H9 (cell line): ENCODE measurements at regions not wholly inside any gene's neighbourhood (a gene's known extent, or its start where the extent isn't known, plus 50 kb on each side); places are given as distances from the start of the nearest gene placed in this dataset.

Experiments
- DNase-seq: peaks from one replicate; pipeline ENCODE4 v3.0.0-alpha.2; 2017
- H2AFZ ChIP-seq: one replicate; pipeline ENCODE4 v1.6.1; 2013; ENCODE audit warnings: mild to moderate bottlenecking, low read length, control low read depth, moderate library complexity
- H2AK5ac ChIP-seq: 2 replicates; pipeline ENCODE4 v1.6.1; 2013; ENCODE audit warnings: low read length, control low read depth, mixed read lengths; ENCODE audit not compliant: insufficient read length
- H2BK120ac ChIP-seq: one replicate; pipeline ENCODE4 v1.6.1; 2013; ENCODE audit warnings: low read depth, mild to moderate bottlenecking, low read length, control low read depth, inconsistent platforms; ENCODE audit not compliant: poor library complexity, severe bottlenecking
- H2BK12ac ChIP-seq: 2 replicates; pipeline ENCODE4 v1.6.1; 2013; ENCODE audit warnings: low read length, control low read depth, mixed read lengths, low read depth; ENCODE audit not compliant: insufficient read length
- H2BK15ac ChIP-seq: 2 replicates; pipeline ENCODE4 v1.6.1; 2013; ENCODE audit warnings: low read depth, low read length, control low read depth
- H2BK20ac ChIP-seq: one replicate; pipeline ENCODE4 v1.6.1; 2013; ENCODE audit warnings: low read depth, mild to moderate bottlenecking, low read length, control low read depth, inconsistent platforms; ENCODE audit not compliant: poor library complexity, severe bottlenecking
- H2BK5ac ChIP-seq: 2 replicates; pipeline ENCODE4 v1.6.1; 2013; ENCODE audit warnings: low read length, control low read depth, mixed read lengths; ENCODE audit not compliant: insufficient read length
- H3K14ac ChIP-seq: 2 replicates; pipeline ENCODE4 v1.6.1; 2013; ENCODE audit warnings: low read length, control low read depth; ENCODE audit not compliant: insufficient read depth
- H3K18ac ChIP-seq: 2 replicates; pipeline ENCODE4 v1.6.1; 2013; ENCODE audit warnings: low read depth, mild to moderate bottlenecking, mixed read lengths, low read length, control low read depth; ENCODE audit not compliant: insufficient read length
- H3K23ac ChIP-seq: 2 replicates; pipeline ENCODE4 v1.6.1; 2013; ENCODE audit warnings: low read length, control low read depth, mixed read lengths, low read depth; ENCODE audit not compliant: insufficient read length
- H3K23me2 ChIP-seq: 2 replicates; pipeline ENCODE4 v1.6.1; 2013; ENCODE audit warnings: low read depth, mild to moderate bottlenecking, mixed read lengths, low read length, control low read depth; ENCODE audit not compliant: insufficient read length, poor library complexity, severe bottlenecking
- H3K27ac ChIP-seq: 2 replicates; pipeline ENCODE4 v1.5.1; 2013; ENCODE audit warnings: low read length, control low read depth, mixed read lengths, low read depth; ENCODE audit not compliant: insufficient read length
- H3K27me3 ChIP-seq: 2 replicates; pipeline ENCODE4 v1.6.1; 2013; ENCODE audit warnings: low read length, control low read depth, inconsistent platforms; ENCODE audit not compliant: insufficient read depth
- H3K4ac ChIP-seq: 2 replicates; pipeline ENCODE4 v1.6.1; 2013; ENCODE audit warnings: low read depth, mild to moderate bottlenecking, control low read depth, inconsistent platforms, low read length, moderate library complexity
- H3K4me1 ChIP-seq: 2 replicates; pipeline ENCODE4 v1.6.1; 2013; ENCODE audit warnings: low read length, control low read depth, inconsistent platforms; ENCODE audit not compliant: insufficient read depth
- H3K4me2 ChIP-seq: 2 replicates; pipeline ENCODE4 v1.6.1; 2013; ENCODE audit warnings: low read length, control low read depth, mixed read lengths; ENCODE audit not compliant: insufficient read length, insufficient read depth
- H3K56ac ChIP-seq: 2 replicates; pipeline ENCODE4 v1.6.1; 2013; ENCODE audit warnings: low read depth, mild to moderate bottlenecking, mixed read lengths, low read length, control low read depth; ENCODE audit not compliant: insufficient read length
- H3K79me1 ChIP-seq: 2 replicates; pipeline ENCODE4 v1.6.1; 2013; ENCODE audit warnings: low read depth, mild to moderate bottlenecking, moderate library complexity, low read length, control low read depth, inconsistent platforms; ENCODE audit not compliant: insufficient read depth, poor library complexity, severe bottlenecking
- H3K79me2 ChIP-seq: 2 replicates; pipeline ENCODE4 v1.6.1; 2013; ENCODE audit warnings: low read length, control low read depth, inconsistent platforms; ENCODE audit not compliant: insufficient read depth
- H3K9ac ChIP-seq: 2 replicates; pipeline ENCODE4 v1.6.1; 2013; ENCODE audit warnings: low read length, control low read depth, mixed read lengths; ENCODE audit not compliant: insufficient read length; ENCODE audit errors: extremely low read depth
- H3K9me3 ChIP-seq: one replicate; pipeline ENCODE4 v1.6.1; 2013; ENCODE audit warnings: low read depth, low read length, inconsistent platforms; ENCODE audit not compliant: control insufficient read depth
- H3T11ph ChIP-seq: one replicate; pipeline ENCODE4 v1.6.1; 2013; ENCODE audit warnings: mild to moderate bottlenecking, low read length, control low read depth, inconsistent platforms
- H4K20me1 ChIP-seq: one replicate; pipeline ENCODE4 v1.6.1; 2013; ENCODE audit not compliant: control insufficient read depth, insufficient read length, insufficient read depth
- H4K5ac ChIP-seq: 2 replicates; pipeline ENCODE4 v1.6.1; 2013; ENCODE audit warnings: low read depth, mild to moderate bottlenecking, mixed read lengths, low read length, control low read depth; ENCODE audit not compliant: insufficient read length
- H4K8ac ChIP-seq: replicated peaks from 2 replicates; pipeline ENCODE4 v1.6.1; 2013; ENCODE audit warnings: low read length, control low read depth, mixed read lengths, low read depth; ENCODE audit not compliant: insufficient read length
- H4K91ac ChIP-seq: 2 replicates; pipeline ENCODE4 v1.6.1; 2013; ENCODE audit warnings: low read depth, mild to moderate bottlenecking, moderate library complexity, mixed read lengths, low read length, control low read depth; ENCODE audit not compliant: insufficient read length
- H3K27ac Mint-ChIP-seq, 3 experiments: 2 replicates in 2 of 3; 3 replicates in 1 of 3; pipeline ENCODE4 v1.8.0; 2020 to 2021; ENCODE audit warnings: mixed read lengths in 3 of 3, mild to moderate bottlenecking in 1 of 3, moderate library complexity in 1 of 3
- H3K27me3 Mint-ChIP-seq: 2 replicates; pipeline ENCODE4 v1.8.0; 2021; ENCODE audit warnings: low read depth, mild to moderate bottlenecking, moderate library complexity, mixed read lengths
- H3K36me3 Mint-ChIP-seq, 3 experiments: 2 replicates in 2 of 3; 3 replicates in 1 of 3; pipeline ENCODE4 v1.8.0; 2020 to 2021; ENCODE audit warnings: low read depth in 3 of 3, mixed read lengths in 3 of 3; ENCODE audit not compliant: insufficient read depth in 1 of 3
- H3K4me1 Mint-ChIP-seq, 2 experiments: 2 replicates each; pipeline ENCODE4 v1.8.0; 2020; ENCODE audit warnings: mixed read lengths in 2 of 2
- H3K4me3 Mint-ChIP-seq, 2 experiments: 2 replicates in 1 of 2; 3 replicates in 1 of 2; pipeline ENCODE4 v1.8.0; 2020 to 2021; ENCODE audit warnings: mild to moderate bottlenecking in 2 of 2, mixed read lengths in 2 of 2, moderate library complexity in 1 of 2
- H3K9me3 Mint-ChIP-seq, 2 experiments: 2 replicates in 1 of 2; 3 replicates in 1 of 2; pipeline ENCODE4 v1.8.0; 2020; ENCODE audit warnings: mild to moderate bottlenecking in 2 of 2, mixed read lengths in 2 of 2, moderate library complexity in 1 of 2
- WGBS: extraction: QIAGEN DNeasy Blood & Tissue Kit; methylation state at CpG from one replicate; pipeline ENCODE4 v1.1.7; 2013; ENCODE audit warnings: missing lambda C conversion rate, low lambda C conversion rate, mixed read lengths; ENCODE audit not compliant: insufficient read length; ENCODE audit errors: extremely low coverage; 5-methylcytosine and 5-hydroxymethylcytosine counted together
- TF ChIP-seq, protein P1 (sequence below): fragments of 200-600 bp; sonication (generic); conservative IDR thresholded peaks from 3 replicates; pipeline ENCODE4 v1.8.0; 2021; ENCODE audit warnings: antibody characterized with exemption, mild to moderate bottlenecking

GRCh38 chr5:167587772-167588437 lies 703.5 kb upstream of the WWC1 start:
- Histone ChIP-seq H3K79me1 (no peaks in the 10 kb centered on the region), H3K9ac (no peak overlapping the region), H2BK12ac (no peak overlapping the region), H3K4me2 (no peak overlapping the region), H2AFZ (no peak overlapping the region), H3K23me2 (no peaks in the 10 kb centered on the region), H3K4me1 (no peaks in the 10 kb centered on the region; the same call in 1 of the 2 replicates), H3K23ac (no peak overlapping the region), H4K91ac (no peak overlapping the region), H2BK120ac (no peak overlapping the region), H3K79me2 (no peaks in the 10 kb centered on the region), H2AK5ac (no peak overlapping the region), H4K8ac (no peak overlapping the region), H3K14ac (no peak overlapping the region), H4K20me1 (no peaks in the 10 kb centered on the region), H3K27ac (no peak overlapping the region), H2BK15ac (no peak overlapping the region), H3T11ph (no peak overlapping the region), H3K4ac (no peak overlapping the region), H3K9me3 (no peaks in the 10 kb centered on the region), H4K5ac (no peak overlapping the region), H3K18ac (no peak overlapping the region), H3K56ac (no peak overlapping the region), H2BK5ac (no peak overlapping the region), H2BK20ac (no peak overlapping the region), H3K27me3 (no peaks in the 10 kb centered on the region)
- TF ChIP-seq, protein P1, sequence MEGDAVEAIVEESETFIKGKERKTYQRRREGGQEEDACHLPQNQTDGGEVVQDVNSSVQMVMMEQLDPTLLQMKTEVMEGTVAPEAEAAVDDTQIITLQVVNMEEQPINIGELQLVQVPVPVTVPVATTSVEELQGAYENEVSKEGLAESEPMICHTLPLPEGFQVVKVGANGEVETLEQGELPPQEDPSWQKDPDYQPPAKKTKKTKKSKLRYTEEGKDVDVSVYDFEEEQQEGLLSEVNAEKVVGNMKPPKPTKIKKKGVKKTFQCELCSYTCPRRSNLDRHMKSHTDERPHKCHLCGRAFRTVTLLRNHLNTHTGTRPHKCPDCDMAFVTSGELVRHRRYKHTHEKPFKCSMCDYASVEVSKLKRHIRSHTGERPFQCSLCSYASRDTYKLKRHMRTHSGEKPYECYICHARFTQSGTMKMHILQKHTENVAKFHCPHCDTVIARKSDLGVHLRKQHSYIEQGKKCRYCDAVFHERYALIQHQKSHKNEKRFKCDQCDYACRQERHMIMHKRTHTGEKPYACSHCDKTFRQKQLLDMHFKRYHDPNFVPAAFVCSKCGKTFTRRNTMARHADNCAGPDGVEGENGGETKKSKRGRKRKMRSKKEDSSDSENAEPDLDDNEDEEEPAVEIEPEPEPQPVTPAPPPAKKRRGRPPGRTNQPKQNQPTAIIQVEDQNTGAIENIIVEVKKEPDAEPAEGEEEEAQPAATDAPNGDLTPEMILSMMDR: peak; percentile 77
- WGBS: no CpG with 5 or more reads among the region's 5 CpGs
- H3K36me3 Mint-ChIP-seq: no peaks in the 10 kb centered on the region; a peak in 1 of 7 replicates
- H3K4me3 Mint-ChIP-seq: no peak overlapping the region
- H3K27ac Mint-ChIP-seq: peak overlapping the region in 1 of 3 experiments; percentile 27; a peak in 1 of 7 replicates
- peak; percentile 68 for DNase-seq
- H3K27me3 Mint-ChIP-seq: no peaks in the 10 kb centered on the region
- H3K4me1 Mint-ChIP-seq: peaks cover 4 to 7% of the 10 kb centered on the region in 2 experiments; a peak in 2 of 4 replicates
- H3K9me3 Mint-ChIP-seq: no peaks in the 10 kb centered on the region; a peak in 2 of 5 replicates
